Gastrocnemius medialis (tissue), 4 donors: ENCODE measurements at regions not wholly inside any gene's neighbourhood (a gene's known extent, or its start where the extent isn't known, plus 50 kb on each side); places are given as distances from the start of the nearest gene placed in this dataset.

ENCODE experiments used
- ATAC-seq, 2 donors: fragments of 150-250 bp; one replicate each; pipeline ENCODE4 v1.9.1; 2016
- DNase-seq, 2 donors: peaks; one replicate each; pipeline ENCODE4 v3.0.0-alpha.2; 2019
- H3K27ac ChIP-seq, 4 donors: fragments of 200-600 bp; sonication (generic); 1 replicate in 1 of 4; 2 replicates in 3 of 4; pipeline ENCODE4 v1.5.1; 2016 to 2018; ENCODE audit warnings: mild to moderate bottlenecking in 2 of 4, moderate library complexity in 1 of 4
- H3K27me3 ChIP-seq, 3 donors: fragments of 200-600 bp; sonication (generic) in 2 of 3; 1 replicate in 1 of 3; 2 replicates in 2 of 3; pipeline versions ENCODE4 v1.5.1 to v1.6.0; 2016 to 2019; ENCODE audit warnings: mild to moderate bottlenecking in 1 of 3, moderate library complexity in 1 of 3
- H3K36me3 ChIP-seq, 2 donors: fragments of 200-600 bp; sonication (generic) in 1 of 2; one replicate each; pipeline ENCODE4 v1.5.1; 2017 to 2018
- H3K4me1 ChIP-seq, 2 donors: fragments of 200-600 bp; sonication (generic) in 1 of 2; one replicate each; pipeline ENCODE4 v1.5.1; 2016 to 2017; ENCODE audit warnings: mild to moderate bottlenecking in 2 of 2
- H3K4me3 ChIP-seq, 4 donors: fragments of 200-600 bp; sonication (generic) in 3 of 4; 1 replicate in 1 of 4; 2 replicates in 3 of 4; pipeline ENCODE4 v1.5.1; 2016 to 2019; ENCODE audit warnings: mild to moderate bottlenecking in 2 of 4
- H3K9me3 ChIP-seq, 3 donors: fragments of 200-600 bp; sonication (generic) in 2 of 3; 1 replicate in 1 of 3; 2 replicates in 2 of 3; pipeline ENCODE4 v1.5.1; 2016 to 2019
- CTCF ChIP-seq, 5 experiments: fragments of 450-650 bp in 3 of 5; fragments of 200-600 bp in 2 of 5; sonication (generic) in 2 of 5; IDR thresholded peaks in 4 of 5; conservative IDR thresholded peaks in 1 of 5; 1 replicate in 4 of 5; 2 replicates in 1 of 5; pipeline ENCODE4 v1.5.1; 2016 to 2019; ENCODE audit warnings: antibody characterized with exemption in 5 of 5, mild to moderate bottlenecking in 3 of 5, moderate library complexity in 3 of 5
- POLR2A ChIP-seq, 2 donors: fragments of 450-650 bp; IDR thresholded peaks; one replicate each; pipeline ENCODE4 v1.6.1; 2017; ENCODE audit warnings: antibody characterized with exemption in 2 of 2, mild to moderate bottlenecking in 2 of 2, moderate library complexity in 2 of 2
- in situ Hi-C, 4 donors: fragments of 200-750 bp; cut with MboI; loops; one replicate each; pipeline versions ENCODE4 v1.15.0 to v1.8.0; 2017; ENCODE audit warnings: low sequenced_read_pairs in 4 of 4
- intact Hi-C: fragments of 100-400 bp; cut with DNase I; formaldehyde crosslinking; loops from one replicate; pipeline ENCODE4 v1.15.1; 2023; ENCODE audit warnings: low total_unique reads

- TF ChIP-seq CTCF (IDR thresholded peaks at IDR 0.05 in 4 of 5, conservative IDR thresholded peaks at IDR 0.05 in 1 of 5) = no peak
- TF ChIP-seq POLR2A (IDR thresholded peaks at IDR 0.05) = no peak
- no peak overlapping the region for H3K4me3 ChIP-seq
- H3K9me3 ChIP-seq = no peaks in the 10 kb centered on the region
- no peak overlapping the region for H3K27ac ChIP-seq
- intact Hi-C loops = no loop called here
- no peaks in the 10 kb centered on the region for H3K4me1 ChIP-seq
- ATAC-seq = no peak
- DNase-seq = no peak
- no peaks in the 10 kb centered on the region for H3K36me3 ChIP-seq
- H3K27me3 ChIP-seq = no peaks in the 10 kb centered on the region
- in situ Hi-C loops = no loop called here
These were observed 1155.5 kb upstream of the IGFBP7 start for GRCh38 chr4:58265734-58266133.

- H3K9me3 ChIP-seq = no peaks in the 10 kb centered on the region
- H3K4me1 ChIP-seq = no peaks in the 10 kb centered on the region
- ATAC-seq (no peak), DNase-seq (no peak)
- TF ChIP-seq POLR2A (IDR thresholded peaks at IDR 0.05) = no peak
- no peak for TF ChIP-seq CTCF (IDR thresholded peaks at IDR 0.05 in 4 of 5, conservative IDR thresholded peaks at IDR 0.05 in 1 of 5)
- H3K36me3 ChIP-seq = no peaks in the 10 kb centered on the region
- H3K4me3 ChIP-seq = no peak overlapping the region
- no peaks in the 10 kb centered on the region for H3K27me3 ChIP-seq
- in situ Hi-C loops (no loop called here), intact Hi-C loops (no loop called here)
- no peak overlapping the region for H3K27ac ChIP-seq
These were observed 1151.3 kb upstream of the IGFBP7 start for GRCh38 chr4:58261526-58261925.

- DNase-seq (no peak), ATAC-seq (no peak)
- in situ Hi-C loops (no loop called here), intact Hi-C loops (no loop called here)
- no peaks in the 10 kb centered on the region for H3K9me3 ChIP-seq
- no peak for TF ChIP-seq CTCF (IDR thresholded peaks at IDR 0.05 in 4 of 5, conservative IDR thresholded peaks at IDR 0.05 in 1 of 5)
- no peak for TF ChIP-seq POLR2A (IDR thresholded peaks at IDR 0.05)
- H3K4me3 ChIP-seq = no peak overlapping the region
- H3K27me3 ChIP-seq = no peaks in the 10 kb centered on the region
- no peak overlapping the region for H3K27ac ChIP-seq
- no peaks in the 10 kb centered on the region for H3K4me1 ChIP-seq
- H3K36me3 ChIP-seq = no peaks in the 10 kb centered on the region
These were observed 1144.1 kb upstream of the IGFBP7 start for GRCh38 chr4:58254291-58254690.

GRCh38 chr4:58252656-58253055, 1142.5 kb upstream of the IGFBP7 start:
- ATAC-seq (no peak), DNase-seq (no peak)
- Histone ChIP-seq H3K27me3 (no peaks in the 10 kb centered on the region), H3K9me3 (no peaks in the 10 kb centered on the region), H3K36me3 (no peaks in the 10 kb centered on the region), H3K4me1 (no peaks in the 10 kb centered on the region), H3K4me3 (no peak overlapping the region), H3K27ac (no peak overlapping the region)
- intact Hi-C loops (no loop called here), in situ Hi-C loops (no loop called here)
- no peak for TF ChIP-seq POLR2A (IDR thresholded peaks at IDR 0.05)
- TF ChIP-seq CTCF (IDR thresholded peaks at IDR 0.05 in 4 of 5, conservative IDR thresholded peaks at IDR 0.05 in 1 of 5) = no peak

- in situ Hi-C loops = no loop called here
- intact Hi-C loops = no loop called here
- no peaks in the 10 kb centered on the region for H3K4me1 ChIP-seq
- no peak for ATAC-seq
- H3K9me3 ChIP-seq = no peaks in the 10 kb centered on the region
- H3K4me3 ChIP-seq = no peak overlapping the region
- no peak overlapping the region for H3K27ac ChIP-seq
- no peak for DNase-seq
- no peaks in the 10 kb centered on the region for H3K36me3 ChIP-seq
- no peak for TF ChIP-seq POLR2A (IDR thresholded peaks at IDR 0.05)
- TF ChIP-seq CTCF (IDR thresholded peaks at IDR 0.05 in 4 of 5, conservative IDR thresholded peaks at IDR 0.05 in 1 of 5) = no peak
- no peaks in the 10 kb centered on the region for H3K27me3 ChIP-seq
These were observed 1137.6 kb upstream of the IGFBP7 start for GRCh38 chr4:58247792-58248191.
